ENCODE measurements at regions not wholly inside any gene's neighbourhood (a gene's known extent, or its start where the extent isn't known, plus 50 kb on each side); places are given as distances from the start of the nearest gene placed in this dataset.

DNA sequence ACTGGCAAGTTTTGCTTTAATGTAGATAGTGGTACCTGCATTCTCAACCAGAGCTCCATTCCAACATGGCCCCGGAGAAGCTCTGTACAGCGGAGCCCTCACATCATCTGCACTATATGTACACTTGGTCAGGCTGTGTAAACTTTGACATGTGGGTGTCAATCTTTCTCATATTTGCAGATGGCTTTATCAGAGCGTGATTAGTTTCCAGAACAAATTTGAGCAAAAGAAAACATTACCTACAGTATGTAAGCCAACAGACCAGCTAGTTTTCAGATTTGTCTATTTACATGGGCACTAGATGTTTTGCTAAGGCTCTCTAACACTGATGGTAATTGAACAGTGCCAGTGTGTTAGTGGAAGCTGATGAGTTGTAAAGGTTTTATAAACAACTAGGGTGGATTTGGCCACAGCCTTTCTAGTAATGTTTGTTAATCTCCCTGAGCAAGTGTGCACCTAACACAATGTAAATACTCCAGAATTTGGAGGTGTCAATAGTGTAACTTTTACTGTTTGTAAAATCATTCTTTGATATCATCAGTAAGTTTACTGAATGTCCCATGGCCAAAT is 131.8 kb downstream of the FOXA2 start (continued):
- no peak for TF ChIP-seq ZSCAN30 (CRISPR knock-in tag; IDR thresholded peaks at IDR 0.05)
- no peak for TF ChIP-seq ZNF782 (CRISPR knock-in tag; IDR thresholded peaks at IDR 0.05; ENCODE audit: borderline replicate concordance)
- TF ChIP-seq, protein P1, sequence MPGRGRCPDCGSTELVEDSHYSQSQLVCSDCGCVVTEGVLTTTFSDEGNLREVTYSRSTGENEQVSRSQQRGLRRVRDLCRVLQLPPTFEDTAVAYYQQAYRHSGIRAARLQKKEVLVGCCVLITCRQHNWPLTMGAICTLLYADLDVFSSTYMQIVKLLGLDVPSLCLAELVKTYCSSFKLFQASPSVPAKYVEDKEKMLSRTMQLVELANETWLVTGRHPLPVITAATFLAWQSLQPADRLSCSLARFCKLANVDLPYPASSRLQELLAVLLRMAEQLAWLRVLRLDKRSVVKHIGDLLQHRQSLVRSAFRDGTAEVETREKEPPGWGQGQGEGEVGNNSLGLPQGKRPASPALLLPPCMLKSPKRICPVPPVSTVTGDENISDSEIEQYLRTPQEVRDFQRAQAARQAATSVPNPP (CRISPR knock-in tag; IDR thresholded peaks at IDR 0.05): no peak
- TF ChIP-seq, protein P2, sequence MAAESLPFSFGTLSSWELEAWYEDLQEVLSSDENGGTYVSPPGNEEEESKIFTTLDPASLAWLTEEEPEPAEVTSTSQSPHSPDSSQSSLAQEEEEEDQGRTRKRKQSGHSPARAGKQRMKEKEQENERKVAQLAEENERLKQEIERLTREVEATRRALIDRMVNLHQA (CRISPR knock-in tag; IDR thresholded peaks at IDR 0.05): no peak
- TF ChIP-seq, protein P3, sequence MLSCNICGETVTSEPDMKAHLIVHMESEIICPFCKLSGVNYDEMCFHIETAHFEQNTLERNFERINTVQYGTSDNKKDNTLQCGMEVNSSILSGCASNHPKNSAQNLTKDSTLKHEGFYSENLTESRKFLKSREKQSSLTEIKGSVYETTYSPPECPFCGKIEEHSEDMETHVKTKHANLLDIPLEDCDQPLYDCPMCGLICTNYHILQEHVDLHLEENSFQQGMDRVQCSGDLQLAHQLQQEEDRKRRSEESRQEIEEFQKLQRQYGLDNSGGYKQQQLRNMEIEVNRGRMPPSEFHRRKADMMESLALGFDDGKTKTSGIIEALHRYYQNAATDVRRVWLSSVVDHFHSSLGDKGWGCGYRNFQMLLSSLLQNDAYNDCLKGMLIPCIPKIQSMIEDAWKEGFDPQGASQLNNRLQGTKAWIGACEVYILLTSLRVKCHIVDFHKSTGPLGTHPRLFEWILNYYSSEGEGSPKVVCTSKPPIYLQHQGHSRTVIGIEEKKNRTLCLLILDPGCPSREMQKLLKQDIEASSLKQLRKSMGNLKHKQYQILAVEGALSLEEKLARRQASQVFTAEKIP (CRISPR knock-in tag; IDR thresholded peaks at IDR 0.05; ENCODE audit: borderline replicate concordance): no peak
- TF ChIP-seq, protein P4, sequence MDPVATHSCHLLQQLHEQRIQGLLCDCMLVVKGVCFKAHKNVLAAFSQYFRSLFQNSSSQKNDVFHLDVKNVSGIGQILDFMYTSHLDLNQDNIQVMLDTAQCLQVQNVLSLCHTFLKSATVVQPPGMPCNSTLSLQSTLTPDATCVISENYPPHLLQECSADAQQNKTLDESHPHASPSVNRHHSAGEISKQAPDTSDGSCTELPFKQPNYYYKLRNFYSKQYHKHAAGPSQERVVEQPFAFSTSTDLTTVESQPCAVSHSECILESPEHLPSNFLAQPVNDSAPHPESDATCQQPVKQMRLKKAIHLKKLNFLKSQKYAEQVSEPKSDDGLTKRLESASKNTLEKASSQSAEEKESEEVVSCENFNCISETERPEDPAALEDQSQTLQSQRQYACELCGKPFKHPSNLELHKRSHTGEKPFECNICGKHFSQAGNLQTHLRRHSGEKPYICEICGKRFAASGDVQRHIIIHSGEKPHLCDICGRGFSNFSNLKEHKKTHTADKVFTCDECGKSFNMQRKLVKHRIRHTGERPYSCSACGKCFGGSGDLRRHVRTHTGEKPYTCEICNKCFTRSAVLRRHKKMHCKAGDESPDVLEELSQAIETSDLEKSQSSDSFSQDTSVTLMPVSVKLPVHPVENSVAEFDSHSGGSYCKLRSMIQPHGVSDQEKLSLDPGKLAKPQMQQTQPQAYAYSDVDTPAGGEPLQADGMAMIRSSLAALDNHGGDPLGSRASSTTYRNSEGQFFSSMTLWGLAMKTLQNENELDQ (CRISPR knock-in tag; IDR thresholded peaks at IDR 0.05; ENCODE audit: borderline replicate concordance): no peak
- TF ChIP-seq MLLT10 (CRISPR knock-in tag; IDR thresholded peaks at IDR 0.05): no peak
- TF ChIP-seq CBX5 (CRISPR knock-in tag; IDR thresholded peaks at IDR 0.05; ENCODE audit: borderline replicate concordance): no peak
- TF ChIP-seq ZNF720 (CRISPR knock-in tag; IDR thresholded peaks at IDR 0.05): no peak
- no peak for TF ChIP-seq DBP (CRISPR knock-in tag; IDR thresholded peaks at IDR 0.05; ENCODE audit: not compliant biosample characterization)
- TF ChIP-seq ELF1 (CRISPR knock-in tag; IDR thresholded peaks at IDR 0.05): no peak
- TF ChIP-seq ZNF180 (CRISPR knock-in tag; IDR thresholded peaks at IDR 0.05; ENCODE audit: borderline replicate concordance, low read depth): no peak
- no peak for TF ChIP-seq ZBTB8A (CRISPR knock-in tag; IDR thresholded peaks at IDR 0.05; ENCODE audit: borderline replicate concordance, low read depth)
- TF ChIP-seq ZNF138 (CRISPR knock-in tag; IDR thresholded peaks at IDR 0.05; ENCODE audit: low read depth): no peak
- TF ChIP-seq NR2C2 (CRISPR knock-in tag; IDR thresholded peaks at IDR 0.05; ENCODE audit: borderline replicate concordance): no peak
- no peak for TF ChIP-seq EHMT2 (IDR thresholded peaks at IDR 0.05; ENCODE audit: borderline replicate concordance, low read depth, low read length)
- no peak for TF ChIP-seq MBNL3 (CRISPR knock-in tag; conservative IDR thresholded peaks at IDR 0.05)
- no peak for TF ChIP-seq ONECUT2 (CRISPR knock-in tag; IDR thresholded peaks at IDR 0.05)
- no peak for TF ChIP-seq ZNF589 (CRISPR knock-in tag; conservative IDR thresholded peaks at IDR 0.05)
- TF ChIP-seq IRX3 (CRISPR knock-in tag; IDR thresholded peaks at IDR 0.05; ENCODE audit: borderline replicate concordance, low read depth): no peak
- no peak for TF ChIP-seq PLSCR1 (CRISPR knock-in tag; IDR thresholded peaks at IDR 0.05; ENCODE audit: borderline replicate concordance)

Data from HepG2 (cell line).